HG03159 (cell line): ENCODE measurements at regions not wholly inside any gene's neighbourhood (a gene's known extent, or its start where the extent isn't known, plus 50 kb on each side); places are given as distances from the start of the nearest gene placed in this dataset.

Experiments
- ATAC-seq: cut with Tn5 transposase; IDR thresholded peaks from one replicate; pipeline ENCODE4 v1.9.1; 2021; ENCODE audit warnings: mild to moderate bottlenecking, moderate library complexity; ENCODE audit not compliant: unreplicated experiment

DNA sequence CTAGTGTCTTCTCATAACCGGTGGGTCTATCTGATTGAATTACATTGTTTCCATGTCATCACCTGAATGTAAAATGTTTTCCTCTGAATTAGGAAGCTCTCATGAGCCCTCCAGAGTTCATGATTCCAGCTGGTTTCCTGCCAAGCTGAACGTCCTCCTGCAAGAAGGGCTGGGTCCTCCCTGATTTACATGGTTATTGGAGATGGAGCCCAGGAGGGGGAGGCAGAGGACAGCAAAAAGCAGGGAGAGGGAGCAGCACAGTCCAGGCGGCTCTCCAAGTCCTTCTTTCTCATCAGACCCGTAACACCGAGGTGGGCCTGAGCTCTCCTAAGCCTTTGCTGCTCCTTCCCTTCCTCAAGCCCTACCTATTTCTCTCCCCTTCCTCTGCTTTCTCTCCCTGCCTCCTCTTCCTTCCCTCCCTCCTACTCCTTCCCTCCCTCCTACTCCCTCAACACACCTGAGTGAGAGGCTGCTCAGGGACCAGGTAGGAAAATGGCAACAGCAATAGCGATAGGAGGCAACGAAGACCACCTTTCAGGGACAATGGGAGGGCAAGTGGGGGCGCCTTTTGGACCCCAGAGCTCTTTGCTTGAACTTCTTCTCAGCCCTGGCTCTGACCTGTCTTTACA, 265.9 kb downstream of the PRDM2 start:
- no peak for ATAC-seq

DNA sequence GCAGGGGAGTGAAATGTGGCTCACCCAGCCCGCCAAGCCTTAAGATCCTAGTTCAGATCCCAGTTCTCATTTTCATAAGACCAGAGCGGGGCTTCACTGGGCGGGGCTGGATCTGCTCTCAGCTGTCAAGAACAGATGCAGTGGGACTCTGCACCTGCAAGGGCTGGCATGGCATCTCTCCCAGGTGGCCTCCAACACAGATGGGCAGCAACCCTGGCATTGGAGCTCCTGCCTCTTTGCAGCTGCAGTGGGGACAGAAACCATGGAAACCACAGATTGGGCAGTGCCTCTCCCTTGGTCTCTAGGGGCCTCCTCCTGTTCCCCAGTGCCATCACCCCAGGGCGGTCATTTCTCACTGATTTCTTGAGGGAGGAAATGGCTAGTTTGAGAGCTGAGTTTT, 267.7 kb downstream of the PRDM2 start:
- ATAC-seq, result no peak

DNA sequence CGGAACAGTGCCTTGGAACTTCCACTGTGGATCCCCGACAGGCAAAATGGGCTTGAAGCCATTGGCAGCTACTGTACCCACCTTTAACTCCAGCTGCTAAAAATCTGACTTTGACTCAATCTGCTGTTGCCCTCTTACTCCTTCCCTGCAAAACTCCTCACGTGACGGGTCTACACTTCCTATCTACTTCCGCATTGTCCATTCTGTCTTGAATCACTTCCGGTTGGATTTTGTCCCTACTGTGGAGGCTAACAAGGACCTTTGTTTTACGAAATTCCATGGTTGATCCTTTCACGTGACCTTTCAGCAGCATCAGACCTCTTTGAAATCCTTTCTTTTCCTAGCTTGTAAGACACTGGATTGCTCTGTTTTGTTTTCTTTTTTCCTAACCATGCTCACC, 268.4 kb downstream of the PRDM2 start:
- no peak for ATAC-seq

DNA sequence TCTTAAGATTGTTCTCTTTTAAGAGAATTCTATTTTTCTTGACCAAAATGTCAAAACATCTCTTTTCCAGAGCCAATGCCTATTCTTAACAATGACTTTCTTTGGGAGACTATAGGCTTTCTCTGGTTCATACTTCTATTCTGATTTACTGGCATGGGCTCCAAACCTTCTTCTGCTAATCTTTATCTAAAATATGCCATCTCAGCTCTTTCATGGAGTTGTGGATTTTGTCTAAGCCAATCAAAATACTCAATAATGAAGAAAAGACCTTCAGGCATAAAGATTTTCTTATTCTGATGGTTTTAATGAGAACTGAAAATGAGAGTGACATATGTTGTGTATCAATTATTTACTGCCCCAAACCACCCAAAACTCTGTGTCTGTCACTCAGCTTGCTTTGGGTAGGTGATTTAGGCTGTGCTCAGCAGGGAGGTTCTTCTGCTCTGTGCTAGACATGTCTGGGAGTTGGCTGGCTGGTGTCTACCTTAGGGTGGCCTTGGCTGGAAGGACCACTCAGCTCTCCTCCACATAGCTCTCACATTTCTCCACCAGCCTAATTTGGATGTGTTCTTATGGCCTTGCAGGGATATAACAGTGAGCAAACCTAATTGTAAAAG, 270.8 kb downstream of the PRDM2 start:
- ATAC-seq, result no peak

DNA sequence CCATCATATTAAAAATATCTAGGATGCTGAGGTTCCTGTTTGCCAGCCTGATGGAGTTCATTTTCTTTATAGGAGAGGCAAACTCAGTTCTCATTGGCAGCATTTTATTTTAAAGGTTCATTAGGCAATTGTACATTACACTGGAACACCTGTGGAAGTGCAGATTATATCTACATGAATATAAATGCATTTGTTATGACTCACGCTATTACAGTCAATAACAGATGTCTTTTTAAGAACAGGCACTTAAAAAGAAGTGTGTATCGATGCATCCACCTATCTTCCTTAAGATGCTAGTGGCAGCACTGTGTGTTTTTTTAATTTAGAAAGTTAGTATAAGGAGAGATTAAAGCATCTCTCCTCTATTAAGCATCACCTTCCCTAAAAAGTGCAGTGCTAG, 276.5 kb downstream of the PRDM2 start:
- no peak for ATAC-seq

DNA sequence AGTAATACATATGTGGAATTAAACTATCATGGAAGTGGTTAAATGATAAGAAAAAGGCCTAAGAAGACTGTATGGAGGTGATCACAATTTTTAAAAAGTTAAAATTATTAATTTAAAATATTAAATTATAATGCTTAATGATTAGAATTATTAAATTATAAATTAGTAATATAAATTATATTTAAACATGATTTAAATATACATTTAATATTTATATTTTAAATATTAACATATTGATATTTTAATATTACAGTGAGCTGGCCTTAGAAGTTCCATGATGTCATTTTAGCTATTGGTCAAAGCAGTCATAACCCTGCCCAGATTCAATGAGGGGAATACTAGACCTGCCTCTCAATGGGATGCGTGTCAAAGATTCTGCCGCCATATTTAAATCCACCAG, 281.2 kb downstream of the PRDM2 start:
- ATAC-seq, result no peak

DNA sequence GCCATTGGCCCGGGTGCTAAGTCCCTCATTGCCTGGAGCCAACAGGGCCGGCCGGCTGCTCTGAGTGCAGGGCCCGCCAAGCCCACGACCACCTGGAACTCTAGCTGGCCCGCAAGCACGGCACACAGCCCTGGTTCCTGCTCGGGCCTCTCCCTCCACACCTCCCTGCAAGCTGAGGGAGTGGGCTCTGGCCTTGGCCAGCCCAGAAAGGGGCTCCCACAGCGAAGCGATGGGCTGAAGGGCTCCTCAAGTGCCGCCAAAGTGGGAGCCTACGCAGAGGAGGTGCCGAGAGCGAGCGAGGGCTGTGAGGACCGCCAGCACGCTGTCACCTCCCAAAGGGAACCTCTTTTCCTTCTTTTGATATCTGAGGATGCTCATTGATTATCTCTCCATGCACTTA, 283.4 kb downstream of the PRDM2 start:
- no peak for ATAC-seq

DNA sequence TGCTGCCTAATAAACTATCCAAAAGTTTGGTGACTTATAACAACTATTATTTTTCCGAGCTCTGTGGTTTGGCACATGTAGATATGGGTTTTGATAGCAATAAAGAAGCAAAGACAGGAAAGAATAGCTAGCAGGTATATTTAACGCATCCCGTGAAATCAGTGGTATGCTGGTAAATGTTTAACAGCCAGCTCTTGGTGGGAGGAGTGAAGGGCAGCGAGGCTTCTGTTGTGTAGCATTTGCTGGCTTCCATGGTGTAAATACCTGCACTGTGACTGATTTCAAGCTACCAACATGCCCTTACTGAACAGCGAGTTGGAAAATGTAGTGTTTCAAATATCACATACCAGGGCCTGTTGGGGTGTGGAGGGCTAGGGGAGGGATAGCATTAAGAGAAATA, 291.0 kb downstream of the PRDM2 start:
- ATAC-seq, result no peak

DNA sequence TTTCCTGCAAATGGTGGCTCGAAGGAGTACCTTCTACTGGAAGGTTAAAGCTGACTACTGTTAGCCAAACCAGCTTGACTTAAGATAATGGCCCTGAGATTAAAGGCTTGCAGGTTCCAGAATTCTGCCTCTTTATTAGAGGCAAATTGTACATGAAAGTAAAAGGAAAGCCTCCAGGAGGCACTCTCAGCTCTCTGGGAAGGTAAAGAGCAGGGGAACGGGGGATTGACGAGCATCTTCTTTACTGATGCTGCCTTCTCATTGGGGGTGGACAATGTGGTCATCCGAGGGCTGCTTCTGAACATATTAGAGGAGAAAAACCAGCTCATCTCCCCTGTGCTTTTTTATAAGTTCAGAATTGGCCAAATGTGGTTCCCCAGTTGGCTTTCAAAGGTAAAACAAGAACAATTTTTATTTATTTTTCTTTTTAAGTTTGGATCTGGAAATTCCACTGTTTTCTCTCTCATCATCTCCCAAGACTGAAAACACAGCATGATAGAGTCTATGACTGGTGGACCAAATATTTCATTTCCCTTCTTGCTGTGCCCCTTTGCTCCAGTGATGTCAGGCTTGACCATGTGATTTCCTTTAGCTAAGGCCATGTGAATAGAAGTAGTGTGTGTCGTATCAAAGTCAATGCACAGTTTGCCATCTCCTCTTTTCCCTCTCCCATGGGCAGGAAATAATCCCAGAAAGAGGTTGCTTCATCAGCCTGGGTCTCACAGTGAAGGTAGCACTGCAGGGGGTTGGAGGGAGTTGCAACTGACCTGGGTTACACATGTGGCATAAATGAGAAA, 292.7 kb downstream of the PRDM2 start:
- ATAC-seq, result no peak

DNA sequence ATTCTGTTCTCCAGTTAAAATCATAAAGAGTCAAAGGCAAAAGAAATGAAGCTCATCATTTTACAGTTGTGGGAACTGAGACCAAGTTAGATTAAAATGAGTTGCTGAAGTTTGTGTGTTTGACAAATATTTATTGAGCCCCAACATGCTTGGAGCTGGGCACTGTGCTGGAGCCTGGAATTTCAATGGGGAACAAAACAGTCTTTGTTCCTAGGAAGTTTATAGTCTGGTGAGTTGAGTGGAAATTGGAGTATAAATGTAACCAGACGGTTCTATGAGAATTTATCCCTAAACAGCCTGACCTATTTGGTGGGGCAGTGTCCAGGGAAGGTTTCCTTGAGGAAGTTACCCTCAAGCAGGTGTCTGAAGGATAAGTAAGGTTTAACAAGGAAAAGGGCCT, 294.4 kb downstream of the PRDM2 start:
- ATAC-seq, result no peak

DNA sequence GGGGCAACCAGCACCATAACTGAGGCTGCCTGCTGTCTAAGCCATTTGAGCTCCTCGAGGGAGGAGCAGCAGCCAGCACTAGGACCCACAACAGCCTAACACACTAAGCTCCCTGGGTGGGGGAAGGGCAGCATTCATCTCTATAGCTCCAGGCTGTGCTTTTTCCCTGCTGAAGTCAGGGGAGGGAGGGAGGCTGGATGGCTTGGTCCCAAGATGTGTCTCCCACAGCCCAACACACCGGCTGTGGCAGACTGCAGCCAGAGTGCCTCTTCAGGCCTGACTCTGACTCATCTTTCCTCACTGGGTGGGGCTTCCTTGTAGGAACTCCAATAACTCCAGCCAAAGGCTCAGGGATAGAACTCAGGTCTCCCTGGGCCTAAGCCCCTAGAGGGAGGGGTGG, 296.3 kb downstream of the PRDM2 start:
- no peak for ATAC-seq

DNA sequence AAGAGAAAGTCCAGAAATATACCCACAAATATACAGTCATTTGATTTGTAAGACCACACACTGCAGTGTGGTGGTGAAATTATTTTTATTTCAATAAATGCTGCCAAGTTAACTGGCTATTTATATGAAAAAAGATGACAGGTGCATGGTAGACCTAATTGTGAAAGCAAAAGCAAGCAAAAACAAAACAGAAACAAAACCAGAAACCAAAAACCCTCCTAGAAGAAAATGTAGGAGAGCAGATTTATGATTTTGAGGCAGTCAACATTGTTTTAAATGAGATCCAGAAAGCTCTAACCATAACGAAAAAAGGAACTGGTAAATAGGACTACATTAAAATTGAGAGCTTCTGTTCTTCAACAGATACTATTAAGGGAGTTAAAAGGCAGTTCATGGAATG, 303.6 kb downstream of the PRDM2 start:
- no peak for ATAC-seq

DNA sequence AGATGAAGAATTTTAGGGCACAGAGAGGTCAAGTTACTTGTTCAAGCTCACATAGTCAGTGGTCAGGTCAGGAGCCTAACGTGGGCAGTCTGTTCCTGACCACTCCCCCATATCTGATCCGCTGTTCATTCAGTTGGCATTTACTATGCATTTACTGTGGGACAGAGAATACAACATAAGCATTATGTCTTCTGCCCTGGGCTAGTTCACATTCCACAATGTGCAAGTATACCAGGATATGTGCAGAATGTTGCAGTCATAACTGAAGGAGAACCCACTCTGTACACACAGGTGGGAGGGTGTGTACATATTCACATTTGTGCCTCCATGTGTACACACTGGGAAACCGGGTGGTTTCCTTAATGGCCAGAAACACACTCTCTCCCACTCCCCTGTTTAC, 309.6 kb downstream of the PRDM2 start:
- ATAC-seq, result no peak

DNA sequence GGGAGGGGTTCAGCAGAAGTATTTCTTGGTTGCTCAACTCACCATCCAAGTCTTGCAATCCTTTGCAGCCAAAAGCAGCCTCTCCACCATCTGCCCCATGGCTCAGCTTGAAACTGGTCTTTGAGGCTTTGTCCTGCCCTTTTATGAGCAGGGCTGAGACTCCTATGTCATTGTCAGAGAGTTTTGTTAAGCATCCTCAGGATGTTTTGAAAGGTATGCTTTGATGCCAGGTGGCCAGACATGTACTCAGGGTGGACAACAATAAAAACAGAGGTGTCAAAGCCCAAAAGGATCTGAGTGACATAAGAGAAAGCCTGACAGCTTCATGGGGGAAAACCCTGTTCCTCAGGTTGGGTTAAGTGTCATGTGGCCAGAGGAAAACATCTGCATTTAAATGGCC, 310.5 kb downstream of the PRDM2 start:
- ATAC-seq, result no peak

DNA sequence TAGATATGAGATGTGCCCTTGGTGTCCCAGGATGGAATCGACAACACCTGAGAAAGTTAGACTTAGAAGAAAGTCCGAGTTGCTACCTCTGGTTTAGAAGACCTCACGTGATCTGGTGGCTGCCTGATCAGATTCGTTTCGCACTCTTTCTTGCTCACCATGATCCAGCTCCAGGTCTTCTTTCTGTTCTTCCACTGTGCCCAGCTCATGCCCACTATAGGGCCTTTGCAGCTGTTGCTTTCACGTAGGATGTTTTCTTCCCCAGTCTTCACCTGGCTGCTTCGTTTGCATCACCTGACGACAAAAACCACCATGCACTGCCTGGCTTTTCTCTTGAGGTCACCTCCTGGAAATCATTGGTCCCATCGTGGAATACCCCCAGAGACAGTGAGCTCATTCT, 311.1 kb downstream of the PRDM2 start:
- no peak for ATAC-seq

DNA sequence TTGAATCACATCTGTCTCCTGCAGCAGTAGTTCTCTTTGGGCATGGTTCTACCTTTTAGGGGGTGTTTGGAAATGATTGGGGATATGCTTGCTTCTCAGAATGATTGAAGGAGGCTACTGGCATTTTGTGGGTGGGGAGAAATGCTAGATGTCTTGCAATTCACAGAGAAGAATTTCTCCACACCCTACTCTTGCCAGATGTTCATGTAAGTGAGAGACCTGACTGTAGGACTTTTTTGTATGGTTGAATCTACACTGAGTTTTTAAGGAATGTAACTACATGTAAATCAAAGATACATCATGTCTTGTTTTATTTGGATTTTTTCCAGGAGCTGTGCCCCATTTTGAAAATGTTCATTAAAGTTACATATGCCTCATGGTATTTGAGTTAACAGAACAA, 311.9 kb downstream of the PRDM2 start:
- no peak for ATAC-seq

DNA sequence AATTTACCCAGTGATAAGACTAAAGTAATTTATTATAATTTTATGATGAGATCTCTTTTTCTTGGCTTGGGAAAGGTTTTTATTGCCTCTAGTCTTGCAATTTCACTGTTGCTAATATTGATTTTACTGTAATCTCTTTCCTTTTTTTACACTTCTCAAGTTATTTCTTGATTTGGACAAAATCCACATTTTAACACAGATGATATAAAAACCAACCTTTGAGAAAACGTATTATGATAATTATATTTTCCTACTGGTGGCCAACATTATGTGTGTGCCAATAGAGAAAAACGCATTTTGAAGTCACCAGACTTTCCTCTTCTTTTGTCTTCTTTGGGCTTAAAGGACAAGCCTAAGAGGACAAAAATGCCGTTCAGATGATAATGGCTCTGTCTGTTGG, 314.9 kb downstream of the PRDM2 start:
- no peak for ATAC-seq

DNA sequence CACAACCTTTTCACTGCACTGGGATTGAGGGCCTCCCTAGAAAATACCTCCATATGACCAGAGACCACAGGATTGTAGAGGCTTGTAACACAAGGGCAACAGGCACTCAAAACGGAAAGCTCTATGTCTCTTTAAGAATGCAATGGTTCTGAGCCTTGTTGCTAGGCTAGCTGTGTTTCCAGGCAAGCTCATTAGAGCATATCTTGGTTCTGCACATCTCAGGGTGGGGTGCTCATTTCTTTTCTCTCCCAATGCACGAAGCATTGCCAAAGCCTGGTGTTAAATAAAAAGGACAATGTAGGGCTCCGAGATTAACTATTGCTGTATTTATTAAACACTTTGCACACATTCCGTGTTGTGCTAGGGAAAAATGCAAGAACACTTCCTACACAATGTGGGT, 315.9 kb downstream of the PRDM2 start:
- ATAC-seq, result no peak

DNA sequence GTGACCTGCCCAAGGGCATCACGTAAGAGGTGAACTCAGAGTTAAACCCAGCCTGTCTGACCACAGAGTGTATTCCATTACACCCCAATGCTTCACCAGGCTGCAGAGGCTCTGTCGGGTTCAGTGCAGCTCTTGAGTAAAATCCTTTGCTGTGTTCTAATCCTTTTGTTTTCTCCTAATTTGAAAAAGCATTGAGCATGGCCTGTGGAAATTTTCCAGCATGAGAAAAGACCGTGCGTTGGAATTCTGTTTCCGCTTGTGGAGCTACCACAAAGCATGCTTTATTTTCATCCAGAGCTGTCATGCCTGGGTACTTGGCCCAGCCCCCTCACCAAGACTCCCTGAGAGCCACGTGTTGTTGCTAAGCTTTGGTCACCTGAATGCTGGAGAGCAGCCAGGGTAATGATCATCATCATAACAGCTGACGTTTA, 317.6 kb downstream of the PRDM2 start:
- no peak for ATAC-seq

DNA sequence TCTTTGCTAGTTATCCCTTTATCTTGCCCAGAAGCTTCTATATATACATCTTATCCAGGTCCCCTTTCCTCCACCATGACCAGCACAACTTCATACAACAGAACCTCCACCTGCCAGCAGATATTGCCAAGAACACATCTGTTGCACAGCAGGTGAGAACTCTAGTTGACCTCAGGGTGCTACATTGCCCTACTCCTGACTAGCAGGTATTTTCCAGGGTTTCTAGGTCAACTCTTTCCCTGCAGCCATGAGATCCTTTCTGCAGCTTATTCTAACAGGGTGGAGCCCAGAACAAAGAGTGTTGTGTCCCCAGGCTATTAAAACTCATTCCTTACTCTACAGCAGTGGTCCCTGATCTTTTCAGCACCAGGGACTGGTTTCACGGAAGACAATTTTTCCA, 319.5 kb downstream of the PRDM2 start:
- ATAC-seq, result no peak

DNA sequence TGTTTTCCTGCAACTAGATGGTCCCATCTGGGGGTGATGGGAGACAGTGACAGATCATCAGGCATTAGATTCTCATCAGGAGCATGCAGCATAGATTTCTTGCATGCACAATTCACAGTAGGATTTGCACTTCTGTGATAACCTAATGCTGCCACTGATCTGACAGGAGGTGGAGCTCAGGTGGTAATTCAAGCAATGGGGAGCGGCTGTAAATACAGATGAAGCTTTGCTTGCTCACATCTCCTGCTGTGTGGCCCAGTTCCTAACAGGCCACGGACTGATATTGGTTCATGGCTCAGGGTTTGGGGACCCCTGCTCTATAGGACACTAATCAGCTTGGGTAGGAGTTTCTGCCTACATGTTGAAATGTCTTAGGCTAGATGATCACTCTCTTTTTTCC, 320.0 kb downstream of the PRDM2 start:
- no peak for ATAC-seq

DNA sequence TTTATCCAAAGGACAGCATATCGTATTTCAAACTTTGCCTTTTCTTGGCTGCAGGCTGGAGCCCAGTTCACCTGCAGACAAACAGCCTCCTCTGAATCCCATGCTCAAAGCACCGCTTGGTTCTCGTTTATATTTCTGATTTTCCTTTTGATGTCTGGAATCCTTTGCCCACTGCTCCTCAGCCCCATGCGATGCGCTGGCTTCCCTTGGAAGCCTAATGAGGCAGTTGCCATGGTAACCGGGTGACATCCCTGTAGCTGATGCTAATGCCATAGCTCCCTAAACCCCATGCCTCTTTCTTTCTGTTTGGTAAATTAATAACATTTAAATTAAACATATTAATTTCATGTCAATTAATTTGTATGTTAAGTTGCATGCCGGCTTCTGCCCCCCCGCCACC, 327.1 kb downstream of the PRDM2 start:
- ATAC-seq, result no peak
